ENCODE measurements at regions not wholly inside any gene's neighbourhood (a gene's known extent, or its start where the extent isn't known, plus 50 kb on each side); places are given as distances from the start of the nearest gene placed in this dataset.

DNA sequence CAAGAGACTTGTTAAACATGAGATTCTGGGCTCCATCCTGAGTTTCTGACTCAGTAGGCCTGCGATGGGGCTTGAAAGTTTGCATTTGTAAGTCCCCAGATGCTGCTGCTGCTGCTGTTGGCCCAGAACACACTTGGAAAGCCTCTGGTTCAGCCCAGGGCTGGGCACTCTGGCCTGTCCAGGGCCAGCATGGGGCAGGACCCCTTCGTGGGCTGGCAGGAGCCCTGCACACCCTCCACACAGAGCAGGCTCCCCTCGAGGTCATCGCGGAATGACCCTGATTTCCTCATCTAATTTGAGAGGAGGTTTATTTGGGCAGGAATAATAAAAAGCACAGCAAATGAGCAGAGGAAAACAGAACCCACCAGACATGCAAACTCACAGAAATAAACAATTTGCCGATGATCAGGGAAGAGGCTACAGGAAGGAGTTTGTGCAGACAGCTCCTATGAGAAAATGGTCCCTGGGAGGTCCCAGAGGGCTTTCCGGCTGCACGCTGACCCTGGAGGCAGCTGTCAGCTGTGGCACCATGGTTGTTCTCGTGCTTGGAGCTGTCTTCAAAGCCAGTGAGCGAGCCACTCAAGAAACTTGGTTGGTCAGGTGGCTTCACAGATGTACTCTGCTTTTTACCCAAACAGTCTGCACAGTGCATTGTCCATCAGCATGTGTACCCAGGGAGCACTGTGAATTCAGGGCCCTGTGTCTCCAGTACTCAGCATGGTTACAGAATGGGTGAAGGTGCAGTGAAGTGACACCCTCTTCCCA is 119.3 kb downstream of the GLI2 start:
- Histone ChIP-seq H3K4me1 (no peaks in the 10 kb centered on the region), H3K27ac (replicated peaks) (no peak overlapping the region), H3K9me3 (replicated peaks) (peaks cover 7% of the 10 kb centered on the region), H3K36me3 (no peaks in the 10 kb centered on the region), H3K4me3 (no peak overlapping the region), H3K27me3 (ENCODE audit: low read depth) (no peaks in the 10 kb centered on the region)
- intact Hi-C loops (cut with micrococcal nuclease) = no loop called here
- DNase-seq = no peak
- TF ChIP-seq, protein P1, sequence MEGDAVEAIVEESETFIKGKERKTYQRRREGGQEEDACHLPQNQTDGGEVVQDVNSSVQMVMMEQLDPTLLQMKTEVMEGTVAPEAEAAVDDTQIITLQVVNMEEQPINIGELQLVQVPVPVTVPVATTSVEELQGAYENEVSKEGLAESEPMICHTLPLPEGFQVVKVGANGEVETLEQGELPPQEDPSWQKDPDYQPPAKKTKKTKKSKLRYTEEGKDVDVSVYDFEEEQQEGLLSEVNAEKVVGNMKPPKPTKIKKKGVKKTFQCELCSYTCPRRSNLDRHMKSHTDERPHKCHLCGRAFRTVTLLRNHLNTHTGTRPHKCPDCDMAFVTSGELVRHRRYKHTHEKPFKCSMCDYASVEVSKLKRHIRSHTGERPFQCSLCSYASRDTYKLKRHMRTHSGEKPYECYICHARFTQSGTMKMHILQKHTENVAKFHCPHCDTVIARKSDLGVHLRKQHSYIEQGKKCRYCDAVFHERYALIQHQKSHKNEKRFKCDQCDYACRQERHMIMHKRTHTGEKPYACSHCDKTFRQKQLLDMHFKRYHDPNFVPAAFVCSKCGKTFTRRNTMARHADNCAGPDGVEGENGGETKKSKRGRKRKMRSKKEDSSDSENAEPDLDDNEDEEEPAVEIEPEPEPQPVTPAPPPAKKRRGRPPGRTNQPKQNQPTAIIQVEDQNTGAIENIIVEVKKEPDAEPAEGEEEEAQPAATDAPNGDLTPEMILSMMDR (IDR thresholded peaks at IDR 0.05; ENCODE audit: borderline replicate concordance) = no peak

DNA sequence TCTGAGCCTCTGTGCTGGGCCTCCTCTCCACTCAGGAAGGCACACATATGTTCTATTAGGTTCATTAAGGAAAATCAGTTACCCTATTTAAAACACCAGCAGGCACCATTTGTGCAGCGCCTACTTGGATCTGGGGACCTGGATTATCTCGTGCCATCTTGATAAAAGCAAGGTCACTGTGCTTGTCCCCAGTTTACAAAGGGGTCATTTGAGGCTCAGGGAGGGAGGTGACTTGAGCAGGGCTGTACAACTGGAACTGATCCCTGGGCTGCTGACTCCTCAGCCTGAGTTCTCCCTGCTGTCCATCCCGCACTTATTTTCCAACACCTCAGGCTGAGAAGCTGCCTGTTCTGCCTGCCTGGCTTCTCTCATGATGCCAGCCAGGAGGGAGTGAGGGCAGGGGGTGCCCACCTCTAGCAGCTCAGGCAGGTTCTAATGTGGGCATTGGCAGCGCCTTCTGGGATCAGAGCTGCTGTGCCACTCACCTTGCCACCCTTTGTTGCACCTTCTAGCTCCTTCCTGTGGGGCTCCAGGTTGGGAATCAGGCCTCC is 120.3 kb downstream of the GLI2 start:
- no peaks in the 10 kb centered on the region for H3K4me1 ChIP-seq
- no peaks in the 10 kb centered on the region for H3K9me3 ChIP-seq (replicated peaks)
- TF ChIP-seq, protein P1 (IDR thresholded peaks at IDR 0.05; ENCODE audit: borderline replicate concordance) = no peak
- no peaks in the 10 kb centered on the region for H3K36me3 ChIP-seq
- no peaks in the 10 kb centered on the region for H3K27me3 ChIP-seq (ENCODE audit: low read depth)
- intact Hi-C loops (cut with micrococcal nuclease) = no loop called here
- no peak overlapping the region for H3K4me3 ChIP-seq
- DNase-seq = no peak
- H3K27ac ChIP-seq (replicated peaks) = no peak overlapping the region

DNA sequence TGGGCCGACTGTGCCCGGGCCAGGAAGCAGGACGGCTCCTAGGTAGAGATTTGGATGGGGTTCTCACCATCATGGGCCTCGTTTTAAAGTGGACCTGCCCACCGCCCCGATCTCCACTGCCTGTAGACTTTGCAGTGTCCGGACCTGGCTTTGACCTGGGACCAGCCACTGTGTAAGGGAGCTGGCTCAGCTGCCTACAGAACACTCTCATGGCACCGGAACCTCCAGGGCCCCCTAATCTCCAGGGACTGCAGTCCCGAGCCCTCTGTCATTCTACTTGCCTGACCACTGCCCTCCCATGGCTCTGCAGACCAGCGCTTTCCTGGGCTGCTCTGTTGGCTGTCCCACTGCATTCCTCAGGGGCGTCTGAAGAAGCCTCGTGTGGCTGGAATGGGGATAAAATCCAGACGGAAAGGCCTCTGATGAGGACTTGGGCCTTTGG is 120.8 kb downstream of the GLI2 start:
- H3K4me1 ChIP-seq = no peaks in the 10 kb centered on the region
- H3K27ac ChIP-seq (replicated peaks) = no peak overlapping the region
- no peak for DNase-seq
- TF ChIP-seq, protein P1 (IDR thresholded peaks at IDR 0.05; ENCODE audit: borderline replicate concordance) = no peak
- H3K36me3 ChIP-seq = no peaks in the 10 kb centered on the region
- H3K9me3 ChIP-seq (replicated peaks) = no peaks in the 10 kb centered on the region
- H3K27me3 ChIP-seq (ENCODE audit: low read depth) = no peaks in the 10 kb centered on the region
- intact Hi-C loops (cut with micrococcal nuclease) = no loop called here
- H3K4me3 ChIP-seq = no peak overlapping the region

DNA sequence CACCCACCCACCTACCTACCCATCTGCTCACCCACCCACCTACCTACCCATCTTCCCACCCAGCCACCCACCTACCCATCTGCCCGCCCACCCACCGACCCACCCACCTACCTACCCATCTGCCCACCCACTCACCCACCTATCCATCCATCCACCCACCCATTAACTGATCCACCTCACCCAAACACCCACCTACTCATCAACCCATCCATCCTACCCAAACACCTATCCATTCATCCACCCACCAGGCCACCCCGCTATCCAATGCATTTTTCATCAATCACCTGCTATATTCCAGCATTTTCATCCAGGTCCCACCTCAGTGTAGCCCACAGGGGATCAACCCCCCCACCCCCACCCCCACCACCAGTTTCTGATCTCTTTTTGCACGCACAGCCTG is 121.8 kb downstream of the GLI2 start:
- TF ChIP-seq, protein P1 (IDR thresholded peaks at IDR 0.05; ENCODE audit: borderline replicate concordance) = no peak
- no peak for DNase-seq
- Histone ChIP-seq H3K27ac (replicated peaks) (no peak overlapping the region), H3K4me1 (no peaks in the 10 kb centered on the region), H3K9me3 (replicated peaks) (no peaks in the 10 kb centered on the region), H3K4me3 (no peak overlapping the region), H3K27me3 (ENCODE audit: low read depth) (no peaks in the 10 kb centered on the region), H3K36me3 (no peaks in the 10 kb centered on the region)
- intact Hi-C loops (cut with micrococcal nuclease) = no loop called here

GRCh38 chr2:120857931-120858330 is 122.3 kb downstream of the GLI2 start:
- Histone ChIP-seq H3K27ac (replicated peaks) (no peak overlapping the region), H3K9me3 (replicated peaks) (no peaks in the 10 kb centered on the region), H3K4me1 (no peaks in the 10 kb centered on the region), H3K36me3 (no peaks in the 10 kb centered on the region), H3K4me3 (no peak overlapping the region), H3K27me3 (ENCODE audit: low read depth) (peaks cover under 1% of the 10 kb centered on the region)
- no peak for DNase-seq
- TF ChIP-seq, protein P1 (IDR thresholded peaks at IDR 0.05; ENCODE audit: borderline replicate concordance) = no peak
- intact Hi-C loops (cut with micrococcal nuclease) = no loop called here

Measured in left ventricle myocardium inferior (tissue), 1 donor.